NCI-H1092 treated with DMSO at 0.1 percent for 48 hours (cell line): ENCODE measurements at regions not wholly inside any gene's neighbourhood (a gene's known extent, or its start where the extent isn't known, plus 50 kb on each side); places are given as distances from the start of the nearest gene placed in this dataset.
"Not testable (repeated sequence)": the region's sequence is repeated elsewhere in the genome, so short reads cannot be mapped to it uniquely, and the experiment has no call there.

Experiments
- DNase-seq: peaks from one replicate; lab custom pipeline; 2025; lab: John Stamatoyannopoulos, UW

- DNase-seq: no peak
These were observed 50.9 kb upstream of the WARS2 start for GRCh38 chr1:119191325-119191724.

GRCh38 chr1:119204197-119204960 lies 63.9 kb upstream of the WARS2 start:
- DNase-seq: no peak

- DNase-seq: no peak
These were observed 64.5 kb upstream of the WARS2 start for GRCh38 chr1:119204961-119205357.

DNA sequence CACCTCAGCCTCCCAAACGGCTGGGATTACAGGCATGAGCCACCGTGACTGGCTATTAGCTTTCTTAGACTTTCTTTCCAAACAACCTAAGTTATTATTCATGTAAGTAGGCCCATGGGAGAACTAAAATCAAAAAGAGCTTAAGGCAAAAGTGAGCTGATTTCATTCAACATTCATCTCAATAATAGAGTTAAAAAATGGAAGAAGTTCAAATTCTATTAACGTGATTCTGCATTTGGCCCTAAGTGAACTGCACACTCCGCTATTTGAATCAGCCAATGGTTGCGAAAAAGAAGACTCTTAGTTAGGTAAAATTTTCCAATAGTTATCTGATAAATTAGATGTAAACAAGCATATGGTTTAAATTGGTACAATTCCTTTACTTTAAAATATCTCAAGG lies 68.6 kb upstream of the WARS2 start:
- DNase-seq: no peak

DNA sequence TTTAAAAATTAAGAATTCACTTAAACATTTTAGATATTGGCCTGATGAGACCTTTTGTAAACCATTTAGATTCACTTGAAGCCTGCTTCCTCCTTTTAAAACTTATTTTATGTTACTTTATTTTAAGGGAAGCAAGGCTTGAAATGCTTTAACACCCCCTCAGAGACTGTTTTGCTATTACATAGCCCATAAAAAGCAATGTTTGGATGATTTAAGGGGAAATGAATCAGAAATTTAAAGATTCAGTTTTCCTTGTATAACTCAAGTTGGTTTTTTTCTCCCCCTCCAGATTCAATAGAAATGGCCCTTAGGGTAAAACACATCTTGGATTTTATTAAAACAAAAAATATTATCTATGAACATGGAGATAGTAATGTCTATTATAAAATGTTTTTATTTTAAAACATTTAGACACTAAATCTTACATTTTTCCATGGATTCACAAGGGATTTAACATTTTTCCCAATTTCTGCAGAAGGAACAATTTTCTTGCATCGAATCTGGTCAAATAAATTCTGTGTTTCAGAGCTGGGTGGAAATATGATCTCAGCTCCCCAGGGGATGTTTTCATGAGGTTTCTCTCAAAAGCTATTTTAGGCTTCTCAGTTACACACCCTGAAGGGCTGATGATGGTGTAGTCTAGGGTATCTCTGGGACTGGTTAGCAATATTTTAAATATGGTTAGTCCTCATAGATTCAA lies 69.3 kb upstream of the WARS2 start:
- no peak for DNase-seq

- no peak for DNase-seq
These were observed 69.8 kb upstream of the WARS2 start for GRCh38 chr1:119210296-119210649.

- DNase-seq: not testable (repeated sequence)
These were observed 72.8 kb upstream of the WARS2 start for GRCh38 chr1:119213213-119213612.

- DNase-seq: not testable (repeated sequence)
These were observed 74.5 kb upstream of the WARS2 start for GRCh38 chr1:119214961-119215360.

GRCh38 chr1:119217309-119217828 lies 76.9 kb upstream of the WARS2 start:
- no peak for DNase-seq

- no peak for DNase-seq
These were observed 79.3 kb upstream of the WARS2 start for GRCh38 chr1:119219711-119220110.

DNA sequence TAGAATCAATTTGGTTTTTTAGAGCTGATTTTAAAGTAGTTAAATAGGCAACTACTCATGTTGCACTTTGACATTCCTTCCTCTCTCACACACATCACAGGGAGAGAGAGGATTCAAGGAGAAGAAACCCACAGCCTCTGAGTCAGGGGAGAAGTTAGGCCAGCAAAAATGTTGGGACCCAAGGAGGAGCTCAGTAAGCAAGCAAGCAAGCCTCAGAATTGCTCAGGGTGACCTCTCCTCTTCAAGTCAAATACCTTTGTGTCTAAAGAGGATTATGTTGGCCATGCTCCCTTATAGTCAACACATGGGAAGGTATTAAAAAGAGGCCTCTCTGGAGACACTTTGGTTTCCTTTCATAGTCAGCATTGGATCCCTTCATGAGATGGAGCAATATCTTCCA lies 80.5 kb upstream of the WARS2 start:
- no peak for DNase-seq

DNA sequence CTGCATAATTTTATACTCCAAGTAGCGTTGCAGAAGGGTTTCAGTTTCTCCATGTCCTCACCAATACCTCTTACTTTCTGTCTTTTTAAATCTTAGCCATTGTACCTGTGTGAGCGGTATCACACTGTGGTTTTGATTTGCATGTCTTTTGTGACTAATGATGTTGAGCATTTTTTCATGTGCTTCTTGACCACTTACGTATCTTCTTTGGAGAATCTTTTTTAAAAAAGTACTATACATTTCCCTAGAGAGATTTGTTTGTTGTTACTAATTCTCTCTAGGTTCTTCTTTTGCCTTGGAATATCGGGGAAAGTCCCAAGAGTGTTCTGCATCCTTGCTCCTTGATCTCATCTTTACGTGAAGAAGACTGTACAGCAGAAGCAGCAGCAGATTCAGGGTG lies 81.8 kb upstream of the WARS2 start:
- DNase-seq: no peak

- no peak for DNase-seq
These were observed 84.8 kb upstream of the WARS2 start for GRCh38 chr1:119225265-119225664.

DNA sequence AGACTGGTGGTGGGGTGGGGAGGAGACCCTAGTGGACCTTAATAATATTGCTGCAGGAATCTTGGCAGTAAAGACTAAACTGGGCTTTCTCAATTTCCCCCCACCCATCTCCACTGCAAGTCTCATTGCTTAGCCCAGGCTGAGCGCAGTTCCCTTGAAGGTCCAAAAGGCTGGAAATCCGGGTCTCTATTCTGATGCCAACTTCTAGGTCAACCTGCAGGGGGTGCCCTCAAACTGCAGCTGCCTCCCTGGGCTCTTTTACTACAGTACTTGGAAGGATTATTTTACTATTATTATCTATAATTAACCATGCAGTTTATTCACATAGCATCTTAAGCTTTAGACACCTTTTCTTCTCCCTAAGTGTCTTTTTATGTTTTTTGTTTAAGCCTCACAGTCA lies 85.4 kb upstream of the WARS2 start:
- DNase-seq: no peak

DNA sequence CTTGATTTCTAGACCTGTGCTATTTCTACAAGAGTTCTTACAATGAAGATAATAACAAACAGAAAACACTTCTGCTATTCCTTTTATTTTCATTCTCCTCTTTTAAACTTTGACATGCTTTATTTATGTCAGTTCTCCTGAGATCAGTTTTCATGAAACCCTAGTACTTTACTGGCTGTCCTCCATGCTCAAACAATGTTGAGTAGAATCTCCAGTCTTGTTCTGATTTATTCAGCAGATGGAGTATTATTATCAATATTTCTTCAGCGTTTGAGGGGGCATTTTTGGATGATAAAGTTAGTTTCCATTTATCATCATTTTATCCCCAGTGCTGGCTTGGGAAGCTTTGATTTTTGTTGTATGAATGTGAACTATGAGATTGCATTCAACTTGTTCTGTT lies 85.9 kb upstream of the WARS2 start:
- DNase-seq: no peak

DNA sequence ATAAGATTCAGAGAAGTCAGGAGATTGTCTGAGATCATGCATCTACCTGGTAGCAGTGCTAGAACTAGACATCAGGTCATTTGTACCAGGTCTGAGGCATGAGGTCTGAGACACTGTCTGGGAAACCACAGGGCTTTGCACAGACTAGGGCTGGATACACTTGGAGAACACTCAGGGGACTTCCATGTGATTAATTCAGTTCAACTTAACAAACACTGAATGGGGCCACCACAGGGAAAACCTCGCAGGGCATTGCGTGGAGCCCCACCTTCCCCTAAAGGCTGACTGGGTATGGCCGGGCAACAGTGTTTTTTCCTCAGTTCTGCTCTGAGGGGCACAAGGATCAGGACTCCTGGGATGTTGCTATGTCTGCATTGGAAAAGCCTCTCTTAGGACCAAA lies 86.5 kb upstream of the WARS2 start:
- no peak for DNase-seq

DNA sequence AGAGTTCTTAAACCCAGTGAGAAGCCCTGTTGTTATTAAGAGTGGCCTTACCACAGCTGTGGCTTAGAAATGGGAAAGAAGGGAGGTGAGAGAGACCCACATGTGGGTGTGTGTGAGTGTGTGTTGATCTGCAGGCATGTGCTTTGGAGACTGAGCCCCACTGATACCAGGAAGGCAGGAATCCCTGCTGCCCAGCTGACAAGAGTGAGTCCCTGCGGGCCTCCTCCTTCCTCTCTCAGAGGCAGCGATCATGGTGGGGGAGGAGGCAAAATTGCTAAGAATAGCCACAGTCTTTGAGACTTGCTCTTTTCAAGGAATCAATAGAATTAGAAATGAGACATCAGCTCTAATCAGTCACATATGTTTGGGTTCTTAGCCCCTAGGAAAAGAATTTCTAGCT lies 87.0 kb upstream of the WARS2 start:
- DNase-seq: no peak

- DNase-seq: no peak
These were observed 88.1 kb upstream of the WARS2 start for GRCh38 chr1:119228335-119229080.

- DNase-seq: no peak
These were observed 94.7 kb upstream of the WARS2 start for GRCh38 chr1:119235120-119235519.

DNA sequence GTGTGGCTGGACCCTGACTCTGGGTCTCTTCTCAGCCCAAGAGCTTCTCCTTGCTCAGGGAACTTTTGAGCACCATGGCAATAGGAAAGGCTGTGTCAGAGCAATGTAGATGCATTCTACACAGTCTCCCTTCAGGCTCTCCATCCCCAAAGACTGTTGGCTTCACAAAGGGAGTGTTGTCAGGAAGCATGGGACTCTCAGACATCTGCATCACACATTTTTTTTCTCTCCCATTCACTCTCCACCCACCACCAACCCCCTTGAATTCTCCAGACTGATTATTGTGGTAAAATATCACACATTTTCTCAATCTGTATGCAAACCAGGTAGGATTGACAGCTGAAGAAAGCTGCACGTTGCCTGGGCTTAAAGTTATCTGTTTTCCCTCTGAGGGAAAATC lies 105.4 kb upstream of the WARS2 start:
- DNase-seq: no peak

GRCh38 chr1:119249283-119249682 lies 108.8 kb upstream of the WARS2 start:
- no peak for DNase-seq

DNA sequence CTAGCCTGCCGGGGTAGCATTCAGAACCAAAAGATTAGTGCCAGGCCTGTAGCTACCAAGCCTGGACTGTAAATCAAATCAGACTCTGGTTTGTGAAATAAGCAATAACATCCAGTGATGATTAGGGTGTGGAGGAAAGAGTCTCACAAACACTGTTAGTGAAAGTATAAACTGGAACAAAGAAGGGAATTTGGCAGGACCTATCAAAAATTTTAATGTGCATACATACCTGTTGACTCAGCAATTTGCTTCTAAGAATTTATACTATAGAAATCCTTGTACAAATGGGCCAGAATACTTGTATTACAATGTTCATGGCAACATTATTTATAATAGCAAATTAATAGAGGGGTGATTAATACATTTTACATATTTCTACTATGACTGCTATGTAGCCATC lies 109.8 kb upstream of the WARS2 start:
- DNase-seq: no peak

GRCh38 chr1:119251751-119252150 lies 111.3 kb upstream of the WARS2 start:
- no peak for DNase-seq
